PC-3 (cell line): ENCODE measurements at regions not wholly inside any gene's neighbourhood (a gene's known extent, or its start where the extent isn't known, plus 50 kb on each side); places are given as distances from the start of the nearest gene placed in this dataset.

Experiments used
- ATAC-seq: fragments of 200-7000 bp; cut with Tn5 transposase; 2 replicates; pipeline ENCODE4 v1.9.1; 2020; ENCODE audit warnings: mild to moderate bottlenecking, moderate library complexity
- BruUV-seq: library from RNA; stranded (reverse); fragments of 400-500 nt; replicated peaks from 2 replicates; lab custom pipeline; 2021; lab: Mats Ljungman, UMichigan
- CTCF ChIA-PET: fragments of 300-600 bp; sonication (Branson Sonifier 250); formaldehyde crosslinking; loops from one replicate; lab custom pipeline; 2022; ENCODE audit warnings: antibody characterized with exemption; lab: Charles Lee
- POLR2A ChIA-PET: fragments of 300-600 bp; sonication (Branson Sonifier 250); formaldehyde crosslinking; loops from one replicate; lab custom pipeline; 2022; ENCODE audit warnings: antibody characterized with exemption; ENCODE audit not compliant: unreplicated experiment; lab: Charles Lee
- DNase-seq: peaks from one replicate; pipeline ENCODE4 v3.0.0-alpha.2; 2015
- H2AFZ ChIP-seq: fragments of 300-600 bp; sonication (generic); 2 replicates; pipeline ENCODE4 v1.6.0; 2016; ENCODE audit warnings: antibody characterized with exemption, low read length
- H3F3A ChIP-seq: fragments of 300-600 bp; sonication (generic); one replicate; pipeline ENCODE4 v1.6.0; 2017; ENCODE audit warnings: antibody characterized with exemption, low read length, control low read depth, mild to moderate bottlenecking; ENCODE audit not compliant: unreplicated experiment
- H3K27ac ChIP-seq: fragments of 300-600 bp; sonication (generic); 2 replicates; pipeline ENCODE4 v1.5.1; 2016; ENCODE audit warnings: mild to moderate bottlenecking, low read length
- H3K27me3 ChIP-seq: fragments of 300-600 bp; sonication (generic); 2 replicates; pipeline ENCODE4 v1.6.1; 2016; ENCODE audit warnings: low read length, mixed read lengths
- H3K36me3 ChIP-seq: fragments of 300-600 bp; sonication (generic); 2 replicates; pipeline ENCODE4 v1.6.1; 2016; ENCODE audit warnings: low read depth, mixed run types, low read length, mixed read lengths
- H3K4me1 ChIP-seq: fragments of 300-600 bp; sonication (generic); 2 replicates; pipeline ENCODE4 v1.5.1; 2016; ENCODE audit warnings: low read length; ENCODE audit not compliant: insufficient read depth
- H3K4me2 ChIP-seq: fragments of 300-600 bp; sonication (generic); 2 replicates; pipeline ENCODE4 v1.6.0; 2016; ENCODE audit warnings: low read length
- H3K4me3 ChIP-seq: fragments of 300-600 bp; sonication (generic); 2 replicates; pipeline ENCODE4 v1.5.1; 2016; ENCODE audit warnings: mild to moderate bottlenecking, low read length, mixed read lengths
- H3K79me2 ChIP-seq: fragments of 300-600 bp; sonication (generic); 2 replicates; pipeline ENCODE4 v1.6.1; 2017; ENCODE audit warnings: low read length, mixed read lengths
- H3K9ac ChIP-seq: fragments of 300-600 bp; sonication (generic); 2 replicates; pipeline ENCODE4 v1.6.0; 2016; ENCODE audit warnings: mild to moderate bottlenecking, low read length
- H3K9me2 ChIP-seq: fragments of 300-600 bp; sonication (generic); replicated peaks from 2 replicates; pipeline ENCODE4 v1.6.1; 2016; ENCODE audit warnings: mixed run types, low read length, mixed read lengths
- H3K9me3 ChIP-seq: fragments of 300-600 bp; sonication (generic); 2 replicates; pipeline ENCODE4 v1.6.1; 2016; ENCODE audit warnings: low read length, mixed read lengths
- H4K20me1 ChIP-seq: fragments of 300-600 bp; sonication (generic); 2 replicates; pipeline ENCODE4 v1.6.1; 2016; ENCODE audit warnings: low read length, mixed read lengths
- CTCF ChIP-seq: fragments of 300-600 bp; sonication (generic); conservative IDR thresholded peaks from 2 replicates; pipeline ENCODE4 v1.5.1; 2017; ENCODE audit warnings: antibody characterized with exemption, low read depth, mild to moderate bottlenecking, low read length
- EZH2 ChIP-seq: fragments of 300-600 bp; sonication (generic); IDR thresholded peaks from one replicate; pipeline ENCODE4 v1.6.1; 2017; ENCODE audit warnings: antibody characterized with exemption, mild to moderate bottlenecking, low read length; ENCODE audit not compliant: unreplicated experiment
- EZH2phosphoT487 ChIP-seq: fragments of 300-600 bp; sonication (generic); IDR thresholded peaks from 2 replicates; pipeline ENCODE4 v1.6.1; 2018; ENCODE audit warnings: mild to moderate bottlenecking, antibody characterized with exemption, low read length, borderline replicate concordance
- intact Hi-C: fragments of 100-400 bp; cut with micrococcal nuclease; formaldehyde crosslinking; loops from 2 replicates; pipeline ENCODE4 v1.9.0; 2023

GRCh38 chr5:152125661-152126205 lies 201.1 kb upstream of the GLRA1 start:
- POLR2A ChIA-PET = no interaction called here
- H3K27me3 ChIP-seq = peaks cover 76% of the 10 kb centered on the region

GRCh38 chr5:152124409-152125041 lies 199.9 kb upstream of the GLRA1 start:
- Histone ChIP-seq H3K27me3 (peaks cover 85% of the 10 kb centered on the region), H3K9me2 (no peaks in the 10 kb centered on the region), H3K4me3 (no peak overlapping the region), H3K27ac (no peak overlapping the region), H3K4me1 (no peaks in the 10 kb centered on the region), H3K36me3 (no peaks in the 10 kb centered on the region), H3K9ac (no peak overlapping the region), H3K4me2 (no peak overlapping the region), H3K9me3 (no peaks in the 10 kb centered on the region), H4K20me1 (no peaks in the 10 kb centered on the region), H2AFZ (no peak overlapping the region), H3F3A (no peaks in the 10 kb centered on the region), H3K79me2 (no peaks in the 10 kb centered on the region)
- POLR2A ChIA-PET = no interaction called here
- intact Hi-C loops = no loop called here
- no peak for TF ChIP-seq CTCF
- no peak for TF ChIP-seq EZH2
- TF ChIP-seq EZH2phosphoT487 = no peak
- ATAC-seq (no peak), DNase-seq (no peak)
- CTCF ChIA-PET = no interaction called here
- no TSS peak for BruUV-seq

More at GRCh38 chr5:152125661-152126205, 201.1 kb upstream of the GLRA1 start:
- no peaks in the 10 kb centered on the region for H3K4me1 ChIP-seq
- H3K9me2 ChIP-seq = no peaks in the 10 kb centered on the region
- H3K79me2 ChIP-seq = no peaks in the 10 kb centered on the region
- H3F3A ChIP-seq = no peaks in the 10 kb centered on the region
- H3K9me3 ChIP-seq = no peaks in the 10 kb centered on the region
- CTCF ChIA-PET = no interaction called here
- H3K4me2 ChIP-seq = no peak overlapping the region
- TF ChIP-seq EZH2 (no peak), CTCF (no peak), EZH2phosphoT487 (no peak)
- no peaks in the 10 kb centered on the region for H3K36me3 ChIP-seq
- H2AFZ ChIP-seq = no peak overlapping the region
- H3K4me3 ChIP-seq = no peak overlapping the region
- no TSS peak for BruUV-seq
- no peak for ATAC-seq
- no peak overlapping the region for H3K27ac ChIP-seq
- no peak for DNase-seq
- no peak overlapping the region for H3K9ac ChIP-seq
- intact Hi-C loops = no loop called here
- H4K20me1 ChIP-seq = no peaks in the 10 kb centered on the region
